ENCODE measurements at regions not wholly inside any gene's neighbourhood (a gene's known extent, or its start where the extent isn't known, plus 50 kb on each side); places are given as distances from the start of the nearest gene placed in this dataset.
A peak's percentile ranks its signal among the peaks of the same experiment; 100 is the strongest.

- H4K20me1 ChIP-seq (ENCODE audit: low read depth) = no peaks in the 10 kb centered on the region
- H3K4me3 ChIP-seq = no peak overlapping the region
- H3K27me3 ChIP-seq = no peaks in the 10 kb centered on the region
- no peak for DNase-seq (ENCODE audit: low spot score)
- no peaks in the 10 kb centered on the region for H3K36me3 ChIP-seq
- Mint-ChIP-seq H3K4me3 (no peak overlapping the region), H3K4me1 (peaks cover 14% of the 10 kb centered on the region), H3K9me3 (no peaks in the 10 kb centered on the region), H3K27me3 (ENCODE audit: insufficient read depth, low read depth) (peaks cover 9% of the 10 kb centered on the region), H3K27ac (no peak overlapping the region), H3K36me3 (no peaks in the 10 kb centered on the region)
- no peaks in the 10 kb centered on the region for H3K79me2 ChIP-seq (ENCODE audit: low read depth)
- H2AFZ ChIP-seq (replicated peaks) = peak overlapping the region; percentile 50
- H3K9me3 ChIP-seq (ENCODE audit: low read depth) = no peaks in the 10 kb centered on the region
- no peak overlapping the region for H3K4me2 ChIP-seq
- no peak overlapping the region for H3K9ac ChIP-seq
- no peaks in the 10 kb centered on the region for H3F3A ChIP-seq (ENCODE audit: low read depth)
- H3K4me1 ChIP-seq = peaks cover 8% of the 10 kb centered on the region
- TF ChIP-seq EZH2 (IDR thresholded peaks at IDR 0.05) (no peak), EZH2phosphoT487 (IDR thresholded peaks at IDR 0.05) (no peak), CTCF (IDR thresholded peaks at IDR 0.05) (no peak)
- no peak overlapping the region for H3K27ac ChIP-seq
Measured at GRCh38 chr2:5235701-5236100, 456.5 kb upstream of the SOX11 start.

GRCh38 chr2:5236249-5236648 lies 455.9 kb upstream of the SOX11 start:
- Mint-ChIP-seq H3K27me3 (ENCODE audit: insufficient read depth, low read depth) (peaks cover 9% of the 10 kb centered on the region), H3K27ac (no peak overlapping the region), H3K4me3 (no peak overlapping the region), H3K4me1 (peaks cover 11% of the 10 kb centered on the region), H3K9me3 (no peaks in the 10 kb centered on the region), H3K36me3 (no peaks in the 10 kb centered on the region)
- Histone ChIP-seq H4K20me1 (ENCODE audit: low read depth) (no peaks in the 10 kb centered on the region), H3K4me1 (peaks cover 8% of the 10 kb centered on the region), H3K27me3 (no peaks in the 10 kb centered on the region), H3K27ac (no peak overlapping the region), H2AFZ (replicated peaks) (peak overlapping the region; percentile 50), H3K9me3 (ENCODE audit: low read depth) (no peaks in the 10 kb centered on the region), H3K4me3 (no peak overlapping the region), H3K9ac (no peak overlapping the region), H3K36me3 (no peaks in the 10 kb centered on the region), H3K79me2 (ENCODE audit: low read depth) (no peaks in the 10 kb centered on the region), H3F3A (ENCODE audit: low read depth) (no peaks in the 10 kb centered on the region), H3K4me2 (no peak overlapping the region)
- peak; percentile 69 for DNase-seq (ENCODE audit: low spot score)
- TF ChIP-seq CTCF (IDR thresholded peaks at IDR 0.05) (peak; percentile 73), EZH2 (IDR thresholded peaks at IDR 0.05) (no peak), EZH2phosphoT487 (IDR thresholded peaks at IDR 0.05) (no peak)

GRCh38 chr2:5242751-5243150 lies 449.4 kb upstream of the SOX11 start:
- Histone ChIP-seq H3K9ac (no peak overlapping the region), H3K4me3 (no peak overlapping the region), H3K27me3 (no peaks in the 10 kb centered on the region), H3K27ac (no peak overlapping the region), H4K20me1 (ENCODE audit: low read depth) (no peaks in the 10 kb centered on the region), H2AFZ (replicated peaks) (peak overlapping the region; percentile 64), H3K4me2 (no peak overlapping the region), H3K4me1 (no peaks in the 10 kb centered on the region), H3F3A (ENCODE audit: low read depth) (no peaks in the 10 kb centered on the region), H3K36me3 (no peaks in the 10 kb centered on the region), H3K79me2 (ENCODE audit: low read depth) (no peaks in the 10 kb centered on the region), H3K9me3 (ENCODE audit: low read depth) (no peaks in the 10 kb centered on the region)
- no peak overlapping the region for H3K4me3 Mint-ChIP-seq
- no peak for DNase-seq (ENCODE audit: low spot score)
- H3K27ac Mint-ChIP-seq = no peak overlapping the region
- TF ChIP-seq EZH2phosphoT487 (IDR thresholded peaks at IDR 0.05) (no peak), EZH2 (IDR thresholded peaks at IDR 0.05) (no peak), CTCF (IDR thresholded peaks at IDR 0.05) (no peak)
- peaks cover 6% of the 10 kb centered on the region for H3K4me1 Mint-ChIP-seq
- H3K36me3 Mint-ChIP-seq = no peaks in the 10 kb centered on the region
- H3K9me3 Mint-ChIP-seq = no peaks in the 10 kb centered on the region
- peaks cover 6% of the 10 kb centered on the region for H3K27me3 Mint-ChIP-seq (ENCODE audit: insufficient read depth, low read depth)

Measured in neural progenitor cell (in vitro differentiated cells).